G401 (cell line): ENCODE measurements at regions not wholly inside any gene's neighbourhood (a gene's known extent, or its start where the extent isn't known, plus 50 kb on each side); places are given as distances from the start of the nearest gene placed in this dataset.

Experiments
- DNase-seq: peaks from one replicate; pipeline ENCODE4 v3.0.0-alpha.2; 2015; ENCODE audit warnings: low spot score
- in situ Hi-C: cut with HindIII; loops from 2 replicates; pipeline ENCODE4 v1.10.0; 2016; ENCODE audit warnings: low sequenced_read_pairs, mixed read lengths

DNA sequence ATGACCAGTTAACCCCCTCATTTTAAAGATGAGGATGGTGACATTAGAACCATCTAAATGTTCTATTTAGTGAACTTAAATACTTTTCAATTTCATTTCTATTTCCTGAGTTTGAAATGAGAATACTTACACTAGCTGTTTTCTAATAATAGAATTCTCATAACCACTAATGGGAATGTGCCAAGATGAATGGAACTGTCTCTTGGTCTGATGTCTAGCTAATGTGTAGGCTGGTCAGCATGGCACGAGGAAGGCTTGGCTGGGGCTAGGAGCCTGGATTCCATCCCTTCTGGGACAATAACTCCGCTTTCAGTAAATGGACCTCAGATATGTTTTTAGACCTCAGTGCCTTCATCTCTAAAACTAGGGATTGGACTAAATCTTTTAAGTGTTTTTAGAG, 185.8 kb upstream of the NRP1 start:
- no peak for DNase-seq
- in situ Hi-C loops, result no loop called here

DNA sequence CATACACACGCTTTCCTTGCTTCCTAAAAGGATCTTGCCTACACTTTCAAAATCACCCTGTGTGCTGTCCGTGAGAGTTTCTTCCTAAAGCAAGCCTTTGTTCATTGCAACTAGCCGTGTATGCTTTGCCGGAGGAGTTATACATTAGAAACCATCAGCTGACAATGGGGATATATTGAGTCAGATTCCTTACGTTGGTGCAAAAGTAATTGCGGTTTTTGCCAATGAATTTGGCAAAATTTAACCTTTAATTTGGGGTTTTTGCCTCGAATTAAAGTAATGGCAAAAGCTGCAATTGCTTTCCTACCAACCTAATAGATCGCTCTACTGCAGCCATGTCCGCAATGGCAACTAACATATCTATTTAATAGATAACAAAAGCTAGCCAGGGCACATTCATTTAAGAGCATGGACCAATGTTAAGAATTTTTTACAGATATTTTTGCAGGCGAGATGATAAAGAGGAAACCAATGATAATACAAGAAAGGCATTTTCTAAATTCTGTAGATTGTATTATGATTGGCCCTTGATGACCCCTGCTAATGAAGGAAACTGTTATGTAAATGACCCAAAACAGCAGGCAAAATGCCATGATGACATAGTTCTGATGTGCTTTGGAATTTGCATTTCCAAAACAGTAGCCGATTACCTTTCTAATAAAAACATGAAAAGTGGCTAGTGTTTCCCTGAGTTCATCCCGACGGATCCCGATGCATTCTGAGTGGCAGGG, 184.8 kb upstream of the NRP1 start:
- no peak for DNase-seq
- in situ Hi-C loops, result no loop called here

DNA sequence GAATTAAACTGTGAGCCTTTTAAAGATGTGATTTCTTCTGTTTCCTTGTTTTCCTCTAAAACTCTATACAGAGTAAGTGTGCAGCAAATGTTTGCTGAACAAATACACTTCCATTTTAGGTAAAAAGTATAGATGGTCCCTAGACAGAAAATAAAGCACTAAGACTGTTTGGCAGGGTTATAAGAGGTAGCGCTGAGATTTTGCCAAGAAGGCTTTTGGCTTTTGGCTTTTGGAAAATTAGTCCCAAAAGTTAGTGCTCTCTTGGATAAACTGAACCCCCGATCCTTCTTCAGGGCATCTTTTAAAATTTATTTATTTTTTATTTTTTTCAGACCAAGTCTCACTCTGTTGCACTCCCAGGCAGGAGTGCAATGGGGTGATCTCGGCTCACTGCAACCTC, 175.7 kb upstream of the NRP1 start:
- in situ Hi-C loops, result no loop called here
- no peak for DNase-seq

DNA sequence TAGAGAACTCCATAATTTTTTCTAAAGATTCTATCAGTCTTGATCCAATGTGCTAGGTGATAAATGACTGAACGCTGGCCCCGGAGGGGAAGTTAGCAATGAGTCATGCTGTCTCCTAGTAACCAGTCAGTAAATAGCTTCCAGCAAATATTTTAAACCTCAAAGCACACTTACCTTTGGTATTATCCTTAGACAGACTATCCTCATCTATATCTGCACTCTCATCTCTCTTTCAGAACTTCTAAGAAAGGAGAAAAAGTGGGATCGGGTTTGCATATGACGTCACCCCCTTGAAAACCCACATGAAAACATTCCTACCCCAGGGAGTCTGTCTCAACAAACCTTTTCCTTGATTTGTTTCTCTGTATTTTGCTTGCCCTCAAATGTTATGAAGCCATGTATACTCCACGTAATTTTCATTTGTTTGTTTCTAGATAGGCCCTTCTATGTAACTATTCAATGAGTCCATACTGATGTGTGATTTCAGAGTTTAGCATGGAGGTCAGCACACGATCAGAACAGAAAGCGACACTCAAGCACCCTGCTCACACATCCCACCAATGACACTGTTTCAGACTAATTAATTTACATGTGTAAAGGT, 174.9 kb upstream of the NRP1 start:
- in situ Hi-C loops, result no loop called here
- no peak for DNase-seq

DNA sequence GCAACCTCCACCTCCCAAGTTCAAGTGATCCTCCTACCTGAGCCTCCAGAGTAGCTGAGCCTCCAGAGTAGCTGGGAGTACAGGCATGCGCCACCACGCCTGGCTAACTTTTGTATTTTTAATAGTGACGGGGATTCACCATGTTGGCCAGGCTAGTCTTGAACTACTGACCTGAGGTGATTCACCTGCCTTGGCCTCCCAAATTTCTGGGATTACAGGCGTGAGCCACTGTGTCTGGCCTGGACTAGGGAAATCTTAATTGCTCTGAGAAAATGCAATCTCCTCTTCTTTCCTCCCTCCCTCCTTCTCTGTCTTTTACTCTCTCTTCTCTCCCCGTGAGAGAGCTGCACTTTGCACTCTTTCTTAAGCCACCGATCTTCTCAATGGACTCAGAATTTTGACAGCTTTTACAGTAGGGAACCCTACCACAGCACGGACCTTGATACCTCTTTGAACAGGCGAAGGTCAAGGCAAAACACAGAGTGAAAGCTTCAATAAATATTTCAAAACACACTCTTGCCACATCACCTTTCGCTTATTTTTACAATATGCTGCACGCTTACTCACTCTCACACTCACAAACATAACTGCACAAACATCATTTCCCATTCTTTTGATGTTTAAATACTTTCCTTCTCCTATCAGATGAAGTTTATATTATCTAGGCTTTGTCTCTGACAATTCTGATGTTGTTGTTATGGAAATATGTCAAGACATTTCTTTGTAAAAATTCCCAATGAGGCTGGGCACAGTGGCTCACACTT, 173.4 kb upstream of the NRP1 start:
- in situ Hi-C loops, result no loop called here
- DNase-seq, result no peak

DNA sequence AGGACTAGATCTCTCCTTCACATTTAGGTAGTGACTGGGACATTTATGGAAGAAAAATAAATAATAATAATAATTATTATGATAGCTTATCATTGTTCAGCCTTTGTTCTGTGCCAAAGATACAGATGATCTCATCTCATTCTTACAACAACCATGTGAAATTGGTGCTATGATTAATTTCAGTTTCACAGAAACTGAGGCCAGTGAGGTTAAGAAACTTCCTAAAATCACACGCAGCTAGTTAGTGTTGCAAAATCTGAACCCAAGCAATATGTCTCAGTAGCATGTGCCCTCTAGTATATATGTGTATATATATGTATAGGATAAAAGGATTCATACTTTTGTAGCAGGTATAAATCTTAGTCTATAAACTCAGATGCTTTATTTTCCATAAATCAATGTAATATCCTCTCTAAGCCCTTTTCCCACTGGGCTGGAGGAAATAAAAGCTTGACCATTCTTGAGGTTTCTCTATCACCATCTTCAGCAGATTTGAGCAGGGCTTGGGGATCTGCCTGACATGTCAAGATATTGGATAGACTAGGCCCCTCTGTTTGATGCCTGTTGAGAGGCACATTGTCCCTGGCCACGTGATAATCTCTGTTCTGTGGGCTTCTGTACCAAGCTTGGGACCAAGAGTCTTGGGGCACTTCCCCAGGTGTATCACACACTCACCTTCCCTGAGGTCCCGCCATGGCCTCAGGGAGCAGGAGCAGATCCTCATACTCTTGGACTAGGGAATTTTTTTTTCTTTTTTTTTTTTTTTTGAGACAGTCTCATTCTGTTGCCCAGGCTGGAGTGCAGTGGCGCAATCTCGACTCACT, 172.6 kb upstream of the NRP1 start:
- in situ Hi-C loops, result no loop called here
- no peak for DNase-seq

DNA sequence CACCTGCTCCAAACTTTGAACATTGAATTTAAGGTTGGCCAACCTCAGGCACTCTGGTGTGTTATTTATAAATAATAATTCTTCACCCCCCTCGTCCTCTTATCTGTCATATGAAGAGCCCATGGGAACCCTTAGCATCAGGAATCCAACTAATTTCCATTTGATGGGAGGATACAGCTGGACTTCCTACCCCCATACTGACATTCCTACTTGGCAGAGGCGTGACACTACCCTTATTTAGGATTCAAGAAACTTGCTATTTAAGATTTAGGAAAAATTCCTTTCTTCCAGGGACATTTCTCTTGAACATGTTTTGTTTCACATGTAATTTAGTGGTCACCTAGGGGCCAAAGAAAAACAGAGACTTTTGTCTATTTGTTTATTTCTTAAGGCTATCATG, 171.9 kb upstream of the NRP1 start:
- in situ Hi-C loops, result no loop called here
- DNase-seq, result no peak

DNA sequence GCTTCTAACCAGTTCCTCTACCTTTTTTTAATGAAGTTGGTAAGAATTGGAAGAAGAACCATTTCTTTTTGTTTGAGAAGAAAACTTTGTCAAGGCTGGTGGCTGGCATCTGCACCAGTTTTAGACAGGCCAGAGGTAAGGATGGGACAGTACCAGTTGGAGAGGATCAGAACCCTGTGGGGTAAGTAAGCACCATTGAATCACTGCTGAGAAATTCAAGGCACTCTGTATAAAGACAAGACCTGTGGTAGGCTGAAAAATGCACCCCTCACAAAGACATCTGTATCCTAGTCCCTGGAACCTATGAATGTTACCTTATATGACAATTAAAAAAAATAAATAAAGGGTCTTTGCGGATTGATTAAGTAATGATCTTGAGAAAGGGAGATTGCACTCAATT, 166.7 kb upstream of the NRP1 start:
- in situ Hi-C loops, result no loop called here
- DNase-seq, result no peak

DNA sequence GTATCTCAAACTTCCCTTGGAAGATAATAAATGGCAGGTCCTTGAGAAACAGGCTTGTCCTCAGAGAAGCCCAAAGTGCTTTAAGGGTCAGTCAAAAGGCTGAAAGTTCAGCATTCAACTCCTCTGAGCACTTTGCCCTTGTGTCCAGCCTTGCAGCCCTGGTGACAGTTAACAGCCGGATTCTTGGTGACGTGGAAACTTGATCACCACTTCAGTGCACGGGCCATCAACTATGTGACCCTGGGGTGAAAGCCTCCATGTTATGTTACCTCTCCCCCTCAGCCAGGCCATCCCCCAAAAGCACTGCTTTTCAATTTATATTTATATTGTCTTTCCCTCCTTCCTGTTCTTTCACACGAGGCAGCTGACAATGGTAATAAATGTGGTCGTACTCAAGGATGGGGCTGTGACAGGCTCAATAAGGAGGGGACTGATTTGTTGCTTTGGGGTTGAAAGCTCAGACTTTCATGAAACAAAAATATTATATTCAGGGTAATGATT, 164.0 kb upstream of the NRP1 start:
- DNase-seq, result no peak
- in situ Hi-C loops, result no loop called here

DNA sequence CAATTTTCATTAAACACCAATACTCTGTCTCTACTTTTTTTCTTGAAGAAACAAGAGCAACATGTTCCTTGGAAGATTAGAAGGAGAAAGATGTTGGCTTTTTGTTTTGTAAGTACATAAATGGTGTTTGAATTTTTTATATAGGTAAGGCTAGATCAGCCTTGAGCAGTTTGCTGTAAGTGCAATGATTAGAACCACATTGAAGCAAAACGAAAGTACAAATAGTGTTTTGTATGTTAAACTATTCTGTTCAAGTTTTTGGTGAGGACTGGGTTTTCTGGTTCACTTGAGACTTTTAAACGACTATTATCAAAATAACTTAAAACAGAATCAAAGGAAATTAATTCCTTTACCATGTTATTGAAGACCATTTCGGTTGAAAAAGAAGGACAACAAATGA, 162.9 kb upstream of the NRP1 start:
- DNase-seq, result no peak
- in situ Hi-C loops, result no loop called here

DNA sequence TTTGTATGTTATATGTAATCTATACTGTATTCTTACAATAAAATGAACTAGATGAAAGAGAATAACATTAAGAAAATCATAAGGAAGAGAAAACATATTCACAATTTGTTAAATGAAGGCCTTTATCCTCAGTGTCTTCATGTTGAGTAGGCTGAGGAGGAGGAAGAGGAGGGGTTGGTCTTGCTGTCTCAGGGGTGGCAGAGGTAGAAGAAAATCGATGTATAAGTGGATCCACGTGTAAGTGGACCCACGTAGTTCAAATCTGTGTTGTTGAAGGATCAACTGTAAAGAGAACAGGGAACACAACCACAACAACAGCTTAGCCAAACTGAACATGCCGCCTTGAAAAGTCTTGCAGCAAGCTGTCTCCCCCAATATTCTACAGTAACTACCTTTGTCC, 161.6 kb upstream of the NRP1 start:
- DNase-seq, result no peak
- in situ Hi-C loops, result no loop called here

DNA sequence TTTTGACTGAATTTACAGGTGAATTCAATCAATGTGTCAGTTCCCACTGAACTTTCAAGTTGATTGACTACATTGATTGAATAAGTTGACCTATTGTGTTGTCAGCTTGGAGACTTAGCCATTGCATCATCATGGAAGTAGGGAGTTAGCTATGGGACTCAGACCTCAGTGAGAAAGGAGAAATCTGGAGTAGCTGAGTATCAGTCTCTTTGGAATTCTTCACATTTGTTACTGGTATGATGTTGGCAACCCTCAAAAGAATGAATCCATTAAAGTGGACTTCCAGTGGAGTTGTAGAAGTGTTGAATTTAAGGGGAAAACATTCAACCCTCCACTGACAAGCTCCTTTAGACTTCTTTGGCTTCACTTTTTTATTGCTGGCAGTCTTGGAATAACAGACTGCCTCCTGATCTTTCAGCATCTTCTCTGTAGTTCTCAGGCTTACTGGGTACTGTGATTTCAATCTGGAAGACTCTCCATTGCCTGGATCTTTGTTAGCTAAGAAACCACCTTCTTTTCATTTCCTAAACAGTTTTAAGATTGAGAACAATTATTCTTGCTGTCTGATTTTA, 160.3 kb upstream of the NRP1 start:
- in situ Hi-C loops, result no loop called here
- no peak for DNase-seq

DNA sequence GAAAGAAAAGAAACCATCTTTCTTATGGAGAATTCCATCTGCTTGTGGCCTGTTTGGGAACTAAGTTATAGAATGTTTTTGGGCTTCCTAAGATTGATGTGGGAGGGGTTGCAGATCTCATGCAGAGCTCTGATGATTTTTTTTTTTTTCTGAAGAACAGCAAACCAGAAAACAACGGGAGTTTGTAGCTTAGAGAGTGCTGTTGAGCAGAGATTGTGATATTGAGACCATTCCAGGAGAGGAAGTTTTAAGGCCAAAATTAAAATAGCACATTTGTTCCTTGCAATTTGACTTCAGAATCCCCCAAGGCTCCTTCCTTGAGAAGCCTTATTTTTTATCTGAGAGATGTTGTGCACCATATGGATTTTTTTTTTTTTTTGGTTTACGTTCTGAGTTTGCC, 159.5 kb upstream of the NRP1 start:
- DNase-seq, result no peak
- in situ Hi-C loops, result no loop called here

DNA sequence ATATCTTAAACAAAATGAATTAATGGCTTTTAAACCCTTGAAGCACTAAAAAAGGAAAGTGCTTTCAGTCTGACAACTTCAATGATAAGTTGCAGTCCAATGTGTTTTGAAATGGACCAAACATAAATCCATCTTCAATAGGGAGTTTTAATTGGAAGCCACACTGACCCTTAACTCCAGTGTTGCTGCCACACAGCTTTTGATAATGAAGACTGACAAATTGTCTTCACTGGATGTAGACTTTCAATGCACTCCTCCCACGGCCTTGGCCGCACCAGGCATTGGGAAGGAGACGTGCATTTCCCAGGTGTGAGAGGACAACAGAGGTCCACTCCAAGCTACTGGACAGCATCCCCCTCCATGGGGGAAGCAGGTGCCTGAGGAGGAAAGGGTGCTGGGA, 159.0 kb upstream of the NRP1 start:
- in situ Hi-C loops, result no loop called here
- no peak for DNase-seq

DNA sequence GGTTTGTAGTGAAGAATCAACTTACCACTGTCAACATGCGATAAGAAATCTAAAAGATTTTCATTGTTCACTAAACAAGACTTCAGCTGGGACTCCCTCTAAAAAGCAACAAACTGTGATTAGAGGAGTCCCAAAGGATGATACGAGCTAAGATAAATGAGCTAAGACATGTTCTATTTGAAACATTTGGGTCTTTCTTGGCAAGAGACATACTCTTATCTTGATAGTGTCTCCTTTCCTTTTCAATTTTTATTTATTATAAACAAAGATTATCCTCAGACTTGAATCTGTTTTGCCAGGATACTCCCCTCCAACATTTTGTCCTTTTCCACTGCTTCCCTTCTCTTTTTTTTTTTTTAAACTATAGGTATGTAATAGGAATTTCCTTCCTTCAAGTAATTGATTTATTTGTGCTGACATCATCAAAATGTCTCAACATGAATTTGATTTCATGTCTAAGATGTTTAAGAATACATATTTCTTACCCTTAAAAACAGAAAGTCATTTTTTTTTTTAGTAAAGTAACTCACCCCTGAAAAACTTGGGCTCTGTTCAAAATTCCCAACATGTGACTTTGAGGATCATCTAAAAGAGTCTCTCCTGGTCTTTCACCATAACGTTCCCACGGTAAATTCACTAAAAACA, 158.4 kb upstream of the NRP1 start:
- DNase-seq, result no peak
- in situ Hi-C loops, result no loop called here

DNA sequence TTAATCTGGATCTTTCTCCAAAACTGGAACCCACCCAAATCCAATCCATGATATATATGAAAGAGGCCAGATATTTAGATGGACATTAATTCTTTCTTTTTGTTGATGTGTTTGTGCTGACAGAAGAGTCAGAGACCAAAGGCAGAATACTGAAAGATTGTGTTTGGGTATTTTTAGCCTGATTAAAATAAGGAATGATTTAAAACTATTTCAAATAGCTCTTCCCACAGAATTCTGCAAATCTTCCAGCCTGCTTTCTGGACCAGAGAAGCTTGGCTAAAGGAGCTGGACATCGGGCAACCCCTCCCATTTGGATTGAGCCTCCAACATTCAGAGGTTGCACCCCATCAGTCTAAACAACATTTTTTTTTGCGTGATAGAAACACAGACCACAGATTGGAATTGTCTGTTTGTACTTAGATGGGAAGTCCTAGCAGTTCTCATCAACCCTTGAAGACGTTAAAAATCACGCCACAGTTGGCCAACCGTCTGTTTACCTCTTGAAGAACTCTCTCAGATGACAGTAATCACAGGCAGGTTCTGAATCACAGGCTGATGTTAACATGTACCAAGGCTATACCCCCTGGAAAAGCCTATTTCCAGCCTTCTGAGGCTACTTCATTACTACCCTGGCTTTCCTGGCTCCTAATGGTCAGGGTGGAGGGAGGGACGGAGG, 155.2 kb upstream of the NRP1 start:
- in situ Hi-C loops, result no loop called here
- no peak for DNase-seq

DNA sequence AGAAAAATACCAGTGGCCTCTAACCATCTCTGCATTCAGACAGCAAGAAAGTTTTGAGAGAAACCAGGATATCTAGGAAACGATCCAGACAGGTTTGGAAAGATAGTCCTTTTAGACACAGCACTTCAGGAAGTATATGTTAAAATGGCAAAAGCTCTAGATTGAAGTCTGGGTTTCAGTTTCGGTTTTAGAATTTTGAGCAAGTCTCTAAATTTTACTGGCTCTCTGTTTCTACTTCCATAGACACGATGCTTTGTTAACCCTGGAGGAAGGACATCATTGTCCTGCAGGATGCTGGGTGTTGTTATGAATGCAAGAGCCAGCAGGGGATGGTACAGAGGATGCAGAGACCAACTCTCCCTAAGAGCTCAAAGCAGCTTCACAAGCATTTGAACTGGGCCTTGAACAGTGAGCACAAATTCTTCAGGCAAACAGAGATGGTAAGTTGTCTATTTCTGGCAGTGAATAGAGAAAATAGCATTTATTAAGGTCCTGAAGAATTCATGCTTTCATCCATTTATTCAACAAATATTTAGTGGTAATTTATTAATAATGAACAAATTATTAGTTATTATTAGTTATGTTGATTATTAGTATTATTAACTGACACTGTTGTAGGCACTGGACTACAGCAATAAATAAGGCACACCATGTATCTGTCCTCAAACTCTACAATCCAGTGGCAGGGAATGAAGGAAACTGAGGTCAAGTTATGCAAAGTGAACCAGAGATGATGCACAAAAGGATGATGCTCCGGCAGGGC, 152.7 kb upstream of the NRP1 start:
- no peak for DNase-seq
- in situ Hi-C loops, result no loop called here

DNA sequence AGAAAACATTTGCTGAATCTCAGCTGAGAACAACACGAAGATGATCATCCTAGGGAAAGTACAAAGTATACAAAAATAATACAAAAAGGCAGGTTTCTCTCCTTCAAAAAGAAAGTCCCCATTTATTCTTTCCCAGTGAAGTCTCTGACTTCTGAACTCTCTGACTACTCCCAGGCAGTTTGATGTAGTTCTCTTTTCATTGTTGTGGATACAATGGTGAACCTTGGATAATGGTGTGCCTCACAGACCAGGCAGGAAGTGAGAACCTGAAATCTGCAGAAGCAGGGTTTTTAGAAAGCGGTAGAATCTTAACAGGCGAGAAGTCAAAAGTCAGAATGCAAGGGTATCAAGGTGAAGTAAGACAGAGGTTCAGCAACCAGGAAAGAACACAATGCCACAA, 150.8 kb upstream of the NRP1 start:
- no peak for DNase-seq

More for the DNA sequence above, 150.8 kb upstream of the NRP1 start:
- in situ Hi-C loops, result no loop called here
